Activated naive CD4-positive, alpha-beta T cell treated with Interleukin-2 at 50 U/mL for 16 hours (primary cell): ENCODE measurements at regions not wholly inside any gene's neighbourhood (a gene's known extent, or its start where the extent isn't known, plus 50 kb on each side); places are given as distances from the start of the nearest gene placed in this dataset.

Experiments
- DNase-seq: peaks from one replicate; pipeline ENCODE4 v3.0.0-alpha.2; 2020

- no peak for DNase-seq
Observed at GRCh38 chr6:747028-747427, 54.1 kb upstream of the EXOC2 start.

GRCh38 chr6:744666-745353, 51.9 kb upstream of the EXOC2 start:
- no peak for DNase-seq

GRCh38 chr6:743320-744096, 50.6 kb upstream of the EXOC2 start:
- DNase-seq: no peak
